RPMI7951 (cell line): ENCODE measurements at regions not wholly inside any gene's neighbourhood (a gene's known extent, or its start where the extent isn't known, plus 50 kb on each side); places are given as distances from the start of the nearest gene placed in this dataset.

Experiments used
- DNase-seq: peaks from one replicate; pipeline ENCODE4 v3.0.0-alpha.2; 2012; ENCODE audit warnings: low read depth

DNA sequence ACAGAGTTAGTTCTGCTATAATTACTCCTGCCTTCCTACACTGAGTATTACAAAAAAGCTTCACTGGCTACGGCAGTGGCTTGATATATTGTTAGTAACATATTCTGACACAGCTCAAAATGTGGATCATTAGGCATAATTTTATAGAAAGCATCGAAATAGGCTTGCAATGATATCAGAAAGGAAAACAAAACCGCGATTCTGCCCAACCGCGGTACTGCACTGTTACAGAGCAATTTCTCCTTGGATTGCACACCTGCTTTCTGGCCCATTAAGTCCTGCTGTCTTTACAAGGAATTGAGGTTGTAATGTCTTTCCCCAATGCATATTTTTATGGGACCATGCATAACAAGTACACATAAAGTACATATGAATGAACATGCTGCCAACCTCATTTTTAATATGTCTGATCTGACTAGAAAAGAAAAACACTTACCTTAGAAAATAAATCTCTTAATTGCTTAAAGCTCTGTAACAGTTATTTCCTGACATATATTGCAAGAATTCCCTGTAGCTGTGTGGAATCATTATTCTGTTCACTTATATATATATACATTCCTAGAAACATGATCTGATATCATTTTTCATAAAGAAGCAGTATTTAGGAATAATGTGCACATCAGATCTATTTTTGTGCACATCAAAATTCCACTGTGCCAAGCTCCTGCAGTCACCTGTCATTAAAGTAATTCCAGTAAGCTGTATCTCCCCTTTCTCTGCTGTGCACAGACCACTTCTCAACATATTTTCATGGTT, 763.9 kb downstream of the HACE1 start:
- no peak for DNase-seq

DNA sequence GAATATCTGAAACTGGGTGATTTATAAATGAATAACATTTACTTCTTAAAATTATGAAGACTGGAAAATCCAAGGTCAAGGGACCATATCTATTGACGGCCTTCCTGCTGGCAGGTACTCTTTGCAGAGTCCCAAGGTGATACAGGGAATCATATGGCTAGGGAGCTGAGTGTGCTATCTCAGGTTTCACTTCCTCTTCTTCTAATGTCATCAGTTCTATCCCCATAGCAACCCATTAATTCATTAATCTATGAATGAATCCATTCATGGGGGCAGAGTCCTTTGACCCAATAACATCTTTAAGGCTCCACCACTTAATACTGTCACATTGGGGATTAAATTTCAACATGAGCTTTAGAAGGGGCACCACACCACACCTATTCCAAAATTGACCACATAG, 772.0 kb downstream of the HACE1 start:
- DNase-seq, result no peak

DNA sequence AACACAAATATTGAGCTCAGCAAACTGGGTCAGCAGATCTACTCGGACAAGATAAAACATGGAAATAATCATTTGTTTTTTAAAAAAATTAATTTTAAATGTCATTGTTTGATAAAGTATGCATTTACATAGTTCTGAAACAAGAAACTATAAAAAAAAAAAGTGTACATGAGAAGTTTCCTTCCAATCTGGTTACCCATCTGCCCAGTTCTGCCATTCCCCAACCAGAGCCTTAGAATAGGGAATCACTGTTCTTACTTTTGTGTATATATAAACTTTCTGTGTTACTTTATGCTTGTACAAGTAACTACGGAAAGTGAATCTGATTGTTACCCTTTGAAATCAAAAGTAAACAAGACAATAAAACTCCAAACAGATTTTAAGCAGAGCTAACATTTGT, 791.4 kb downstream of the HACE1 start:
- no peak for DNase-seq

DNA sequence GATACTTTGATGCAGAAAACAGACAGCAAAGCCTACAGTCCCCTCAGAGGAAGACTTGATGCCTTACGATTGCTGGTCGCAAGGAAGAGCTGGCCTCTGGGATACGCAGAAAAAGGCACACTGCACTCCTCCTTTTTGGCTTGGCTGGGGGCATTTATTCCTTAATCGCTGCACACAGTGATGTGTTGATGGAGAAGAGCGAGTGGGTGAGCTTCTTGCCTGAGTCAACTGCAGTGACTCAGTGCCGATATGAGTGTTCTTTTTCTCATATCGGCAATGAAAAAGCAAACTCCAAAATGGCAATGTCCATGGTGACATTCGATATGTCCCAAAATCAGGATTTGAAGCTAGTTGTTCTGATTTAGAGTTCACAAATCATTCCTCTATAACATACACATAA, 794.8 kb downstream of the HACE1 start:
- no peak for DNase-seq

DNA sequence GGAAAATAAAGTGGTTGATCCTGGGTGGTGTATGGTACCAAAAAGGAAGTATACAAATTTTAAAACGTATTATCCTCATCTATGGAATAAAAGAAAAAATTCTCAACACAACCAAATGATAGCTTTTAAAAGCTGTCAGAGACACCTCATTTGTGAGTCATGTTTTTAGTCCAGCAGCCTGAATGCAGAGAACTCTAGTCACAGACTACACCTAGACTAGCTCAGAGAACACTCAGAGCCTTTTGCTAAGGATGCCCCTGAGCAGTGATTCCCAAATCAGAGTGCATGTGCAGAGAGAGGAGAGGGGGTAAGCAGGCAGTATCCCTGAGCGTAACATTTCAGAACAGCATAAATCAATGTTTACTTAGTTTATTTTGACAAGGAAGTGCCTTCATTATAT, 809.3 kb downstream of the HACE1 start:
- no peak for DNase-seq

DNA sequence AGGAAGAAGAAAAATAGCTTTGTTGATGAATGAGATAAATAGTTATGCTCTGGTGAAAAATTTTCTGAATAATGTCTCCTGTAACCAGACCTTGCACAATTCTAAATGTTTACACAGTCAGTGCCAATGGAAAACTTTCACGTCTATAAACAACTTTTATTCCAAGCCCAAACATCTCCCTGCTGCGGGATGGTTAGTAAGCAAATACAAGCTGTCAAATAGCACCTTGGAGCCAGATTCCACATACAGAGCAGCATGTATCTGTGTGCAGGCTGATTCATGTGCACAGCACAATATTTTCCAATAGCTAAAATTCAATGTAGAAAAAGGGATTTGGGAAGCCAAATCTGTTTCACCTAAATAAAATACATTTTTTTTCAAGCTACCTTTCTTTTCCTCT, 813.3 kb downstream of the HACE1 start:
- no peak for DNase-seq

DNA sequence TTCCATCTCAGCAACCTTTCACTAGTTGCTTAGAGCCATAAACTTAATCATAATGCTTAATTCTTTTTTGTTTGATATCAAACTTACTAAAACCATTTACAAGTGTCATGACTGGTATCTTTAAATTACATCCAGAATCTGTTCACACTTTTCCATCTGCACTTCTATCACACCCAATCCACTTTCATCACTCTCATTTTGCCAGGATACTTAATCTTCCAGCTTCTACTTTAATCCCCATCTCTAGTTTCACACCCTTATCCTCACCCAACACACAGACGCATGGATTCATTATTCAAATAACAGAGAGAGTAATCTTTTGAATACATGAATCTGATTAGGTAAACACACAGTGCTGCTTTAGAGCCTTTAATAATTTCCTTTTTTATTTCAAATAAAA, 828.4 kb downstream of the HACE1 start:
- no peak for DNase-seq

DNA sequence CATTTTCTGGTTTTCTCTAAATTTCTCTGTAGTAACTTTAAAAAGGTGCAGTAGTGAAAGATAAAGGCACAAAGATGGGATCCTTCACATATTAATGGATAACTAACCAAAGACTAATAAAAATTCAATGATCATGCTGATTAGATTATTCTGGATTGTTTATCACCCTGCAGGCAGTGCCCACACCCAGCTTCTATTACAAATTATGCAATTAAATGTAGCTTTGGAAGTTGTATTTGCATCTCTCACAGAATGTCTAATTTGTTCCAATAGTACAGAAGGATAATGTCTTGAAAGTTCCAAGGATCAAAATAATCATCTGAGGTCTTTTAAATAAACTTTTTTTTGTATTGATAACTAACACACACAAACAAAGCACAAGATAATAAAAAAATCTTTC, 837.6 kb downstream of the HACE1 start:
- DNase-seq, result no peak

DNA sequence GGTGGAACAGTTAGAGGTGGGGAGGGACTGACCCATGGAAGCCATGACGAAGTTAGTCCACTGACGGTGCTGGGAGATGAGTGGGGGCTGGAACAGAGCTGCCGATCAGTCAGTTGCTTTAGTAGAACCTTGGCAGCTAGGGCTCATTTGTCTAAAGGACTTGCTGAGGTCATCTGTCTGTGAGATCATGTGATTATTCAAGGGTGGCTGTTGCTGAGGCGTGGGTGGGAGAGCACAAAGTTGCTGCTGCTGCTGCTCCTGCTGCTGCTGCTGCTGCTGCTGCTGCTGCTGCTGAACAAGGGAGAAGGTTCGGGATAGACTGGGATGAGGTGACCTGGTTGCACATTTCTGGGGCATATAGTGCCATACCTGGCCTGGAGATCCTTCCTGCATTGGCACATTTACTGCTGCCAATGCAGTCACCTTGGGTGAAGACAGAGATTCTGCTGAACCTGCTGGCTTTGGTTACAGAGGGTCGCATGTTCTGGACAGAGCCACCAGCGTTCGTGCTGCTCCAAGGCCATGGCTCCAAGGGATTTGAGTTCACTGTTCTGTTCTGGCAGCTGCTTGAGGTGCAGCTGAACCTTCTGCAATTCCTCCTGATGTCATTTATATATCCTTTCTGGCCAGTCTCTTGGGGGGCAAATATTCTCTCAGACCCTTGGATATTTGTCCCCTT, 840.5 kb downstream of the HACE1 start:
- DNase-seq, result no peak

DNA sequence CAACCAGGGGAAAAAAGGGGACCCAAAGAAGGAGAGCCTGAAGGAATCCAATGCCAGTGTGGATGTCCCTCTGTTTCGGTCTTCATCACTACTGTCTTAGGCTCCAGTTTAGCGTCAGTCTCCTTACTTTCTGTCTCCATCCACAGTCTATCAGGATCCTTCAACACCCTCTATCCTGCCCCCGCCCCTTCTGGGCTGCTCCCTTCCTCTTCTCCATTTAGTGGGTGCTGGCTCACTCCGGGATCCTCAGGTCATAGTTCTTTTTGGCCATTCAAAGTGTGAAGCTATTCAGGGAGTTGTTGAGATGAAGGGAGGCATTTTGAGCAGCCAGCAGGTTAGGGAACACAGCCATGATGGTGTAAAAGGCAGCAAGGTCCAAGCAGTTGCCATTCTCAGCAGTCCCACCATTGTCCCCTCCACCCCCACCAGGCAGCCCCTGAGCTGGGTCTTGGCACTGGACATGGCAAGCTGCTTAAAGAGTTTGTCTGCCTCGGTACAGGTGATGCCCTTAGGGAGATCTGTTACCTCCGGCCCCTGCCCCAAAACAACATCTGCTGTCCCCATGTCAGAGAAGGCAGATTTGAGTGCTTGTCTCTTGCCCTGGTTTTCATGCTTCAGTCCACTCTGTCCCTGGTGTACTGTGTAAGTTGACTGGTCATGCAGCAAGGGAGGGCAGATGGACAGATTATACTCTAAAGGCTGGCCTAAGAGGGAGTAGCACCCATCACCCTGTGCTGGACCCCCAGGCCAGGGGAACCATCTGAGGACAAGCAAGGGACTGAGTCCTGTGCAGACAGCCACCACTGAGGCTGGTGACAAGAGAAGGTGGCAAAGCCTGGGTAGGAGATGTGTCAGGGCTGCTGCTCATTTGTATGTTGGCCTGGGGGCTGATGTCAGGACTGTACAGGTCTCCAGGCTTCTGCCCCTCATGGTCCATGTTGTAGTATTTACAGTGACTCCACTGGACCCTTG, 842.0 kb downstream of the HACE1 start:
- DNase-seq, result no peak

DNA sequence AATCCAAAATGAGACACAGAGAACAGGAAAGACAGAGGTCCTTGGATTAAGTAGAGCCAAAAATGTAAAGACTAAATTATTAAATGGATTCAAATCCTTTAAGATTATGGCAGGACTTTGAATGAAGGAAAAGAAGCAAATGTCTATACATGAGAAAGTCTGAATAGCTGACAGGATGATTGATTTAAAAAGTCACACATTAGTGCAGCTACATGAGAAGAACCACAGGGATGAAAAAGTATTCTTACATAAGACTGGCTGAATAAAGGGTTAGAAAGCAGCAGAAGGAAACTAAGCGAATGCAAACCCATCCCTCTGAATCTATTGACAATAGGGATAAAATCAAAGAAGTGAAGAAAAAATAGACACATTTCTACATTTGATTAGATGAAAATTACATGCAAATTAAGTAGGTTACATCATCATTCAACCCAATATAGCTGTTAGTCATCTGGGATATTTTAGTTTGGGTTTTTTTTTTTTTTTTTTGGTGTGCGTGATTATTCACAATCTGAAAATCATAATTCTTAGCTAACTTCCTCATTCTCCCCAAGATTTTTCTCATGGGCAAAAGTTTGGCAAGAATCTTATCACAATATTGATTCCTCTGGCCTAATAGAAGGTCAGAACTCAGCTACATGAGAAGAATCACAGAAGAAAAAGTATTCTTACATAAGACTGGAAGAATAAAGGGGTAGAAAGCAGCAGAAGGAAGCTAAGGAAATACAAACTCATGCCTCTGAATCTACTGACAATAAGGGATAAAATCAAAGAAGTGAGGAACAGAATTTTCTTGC, 845.4 kb downstream of the HACE1 start:
- no peak for DNase-seq

DNA sequence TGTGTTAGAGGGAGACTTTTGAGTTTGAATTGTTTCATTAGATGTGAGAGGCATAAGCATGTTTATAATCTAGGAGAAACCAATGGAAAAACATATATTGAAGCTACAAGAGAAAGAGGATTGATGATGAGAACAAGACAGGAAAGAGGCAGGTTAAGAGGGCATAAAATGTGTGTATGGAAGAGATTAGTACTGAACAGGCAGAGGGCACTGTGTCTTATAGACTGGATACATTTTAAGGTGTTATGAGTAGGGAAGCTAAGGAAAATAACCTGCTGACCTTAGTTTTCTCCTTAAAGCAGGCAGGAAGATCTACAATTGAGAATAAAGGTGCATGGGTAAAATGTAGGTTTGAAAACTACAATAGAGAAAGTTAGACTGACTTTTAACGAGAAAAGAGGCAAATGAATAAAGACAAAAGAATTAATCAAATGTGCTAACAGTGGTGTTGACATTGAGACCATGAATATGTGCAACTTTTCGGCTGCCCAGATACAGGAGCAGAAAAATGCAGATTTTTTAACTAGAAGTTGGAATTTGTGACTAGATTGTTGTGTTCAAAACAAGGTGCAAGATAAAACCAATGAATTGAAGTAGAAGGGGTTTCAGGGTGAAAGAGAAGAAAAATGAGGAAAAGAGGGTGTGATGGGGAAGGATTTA, 846.3 kb downstream of the HACE1 start:
- no peak for DNase-seq

DNA sequence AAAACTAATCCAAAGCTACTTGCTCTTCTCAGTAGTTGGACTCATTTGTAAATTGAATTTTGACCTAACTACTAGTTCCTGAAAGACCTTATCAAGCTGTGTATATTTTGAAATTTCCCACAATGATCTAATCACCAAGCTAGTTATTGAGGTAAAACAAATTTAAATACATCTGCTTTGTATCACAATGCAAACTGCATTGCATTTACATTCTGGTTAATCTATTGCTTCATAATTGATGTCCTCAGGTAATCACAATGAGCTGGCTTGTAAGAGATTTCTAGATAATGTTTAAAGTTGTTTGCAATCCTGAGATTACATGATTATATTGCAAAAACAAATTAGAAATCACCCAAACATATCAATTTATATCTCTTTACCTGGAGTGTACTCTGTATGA, 848.8 kb downstream of the HACE1 start:
- no peak for DNase-seq

DNA sequence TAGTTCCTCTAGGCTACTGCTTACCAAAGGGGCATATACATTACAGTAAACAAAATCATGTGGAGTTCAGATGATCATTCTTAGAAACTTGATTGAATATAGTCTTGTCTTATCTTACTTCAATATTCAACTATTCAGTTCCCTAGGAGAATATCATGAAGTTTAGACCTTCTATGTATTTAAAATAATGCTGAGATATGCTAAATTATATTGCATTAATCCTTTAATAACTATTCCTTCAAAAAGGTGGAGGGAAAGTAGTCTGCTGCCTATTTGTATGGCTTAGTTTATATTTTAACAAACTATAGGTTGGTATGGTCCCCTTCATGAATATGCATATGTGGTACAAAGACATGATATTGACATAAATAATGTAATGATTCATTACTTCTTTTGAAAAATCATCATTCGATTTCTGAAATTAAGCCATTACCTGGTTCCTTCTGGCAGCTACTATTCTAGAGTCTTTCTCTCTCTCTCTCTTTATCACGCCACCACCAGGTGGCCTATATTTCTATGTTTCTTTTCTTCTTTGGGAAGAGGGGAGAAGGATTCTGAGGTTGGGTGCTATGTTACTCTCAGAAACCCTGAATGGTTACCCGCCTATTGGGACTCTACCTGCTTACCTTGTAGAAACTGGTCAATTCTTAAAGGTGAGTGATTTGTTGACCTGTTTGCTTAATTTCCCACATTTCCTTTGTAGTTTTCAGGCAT, 855.8 kb downstream of the HACE1 start:
- DNase-seq, result no peak

DNA sequence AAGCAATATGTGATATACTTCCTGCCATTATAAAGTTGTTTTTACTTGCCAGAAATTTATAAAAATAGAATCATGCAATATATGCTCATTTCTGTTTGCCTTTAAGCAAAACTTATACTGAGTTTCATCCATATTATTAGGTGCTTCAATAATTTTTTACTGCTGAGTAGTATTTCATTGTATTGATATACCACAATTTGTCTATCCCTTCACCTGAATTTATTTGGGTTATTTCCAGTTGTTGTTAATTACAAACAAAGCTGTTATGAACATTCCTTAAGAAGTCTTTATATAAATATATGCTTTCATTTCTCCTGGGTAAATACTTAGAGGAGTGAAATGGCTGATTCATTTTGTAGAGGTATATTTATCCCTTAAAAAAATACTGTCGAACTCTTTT, 864.1 kb downstream of the HACE1 start:
- no peak for DNase-seq

DNA sequence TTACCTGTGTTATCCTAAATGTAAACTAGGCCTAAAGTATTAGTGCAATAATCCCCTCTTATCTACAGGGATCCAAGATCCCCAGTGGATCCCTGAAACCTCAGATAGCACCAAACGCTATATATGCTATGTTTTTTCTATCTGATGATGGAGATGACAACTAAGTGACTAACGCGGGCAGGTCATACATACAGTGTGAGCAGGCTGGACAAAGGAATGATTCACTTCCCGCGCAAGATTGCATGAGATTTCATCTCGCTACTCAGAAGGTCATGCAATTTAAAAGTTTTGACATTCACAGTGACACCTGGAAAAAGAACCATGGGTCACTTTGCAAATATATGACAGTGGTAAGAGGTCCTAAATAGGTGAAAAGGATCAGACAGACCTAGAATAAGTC, 875.9 kb downstream of the HACE1 start:
- no peak for DNase-seq

DNA sequence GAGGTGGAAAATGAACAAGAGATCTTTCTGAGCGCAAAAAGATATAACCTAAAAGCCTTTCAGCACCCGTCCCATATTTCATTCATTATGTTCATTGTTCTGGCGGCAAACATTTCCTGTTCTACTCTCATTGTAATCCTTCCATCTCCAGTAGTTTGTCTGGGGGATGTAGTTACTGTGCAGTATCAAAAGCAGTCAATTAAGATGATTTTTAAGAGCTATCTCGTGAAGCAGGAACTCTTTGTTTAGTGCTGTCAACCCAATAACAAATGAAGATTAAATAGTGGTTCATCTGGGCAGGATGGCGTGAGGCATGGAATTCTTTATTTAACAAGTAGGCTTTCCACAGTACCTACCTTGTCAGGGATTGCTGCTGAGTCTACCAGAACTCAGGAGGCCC, 876.7 kb downstream of the HACE1 start:
- DNase-seq, result no peak

DNA sequence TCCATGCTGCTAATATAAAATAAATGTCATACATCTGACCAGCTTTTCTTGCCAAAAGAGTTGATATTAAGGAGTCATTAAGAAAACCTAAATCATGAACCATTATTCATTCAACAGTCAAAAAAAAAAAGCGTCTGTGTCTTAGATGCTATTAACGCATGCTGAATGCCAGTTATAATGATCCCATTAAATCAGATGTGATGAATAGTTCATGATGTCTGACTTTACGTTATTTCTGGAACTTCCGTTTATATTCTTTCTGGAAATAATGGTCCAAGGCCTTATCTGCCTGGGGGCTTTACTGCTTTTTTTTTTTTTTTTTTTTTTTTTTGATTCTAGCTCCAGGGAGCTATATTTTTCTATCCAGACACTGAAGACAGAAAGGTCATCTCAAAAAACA, 877.1 kb downstream of the HACE1 start:
- no peak for DNase-seq

DNA sequence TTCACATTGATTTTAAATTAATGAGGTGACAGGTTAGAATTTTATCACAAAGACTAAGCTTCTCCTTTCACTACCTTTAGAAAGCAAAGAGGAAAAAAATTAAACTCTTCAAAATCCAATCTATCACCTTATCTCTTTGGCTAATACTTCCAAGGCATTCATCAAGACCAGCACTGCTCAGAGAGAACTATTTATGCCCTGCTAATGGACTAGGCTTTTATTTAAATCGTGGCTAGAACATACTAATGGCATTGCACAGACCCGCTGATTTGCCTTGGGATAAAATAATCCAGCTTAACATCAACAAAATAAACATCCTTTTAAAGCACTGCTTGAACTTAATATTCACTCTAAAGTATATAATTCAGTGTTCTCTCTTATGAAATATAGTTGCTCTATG, 880.4 kb downstream of the HACE1 start:
- no peak for DNase-seq

DNA sequence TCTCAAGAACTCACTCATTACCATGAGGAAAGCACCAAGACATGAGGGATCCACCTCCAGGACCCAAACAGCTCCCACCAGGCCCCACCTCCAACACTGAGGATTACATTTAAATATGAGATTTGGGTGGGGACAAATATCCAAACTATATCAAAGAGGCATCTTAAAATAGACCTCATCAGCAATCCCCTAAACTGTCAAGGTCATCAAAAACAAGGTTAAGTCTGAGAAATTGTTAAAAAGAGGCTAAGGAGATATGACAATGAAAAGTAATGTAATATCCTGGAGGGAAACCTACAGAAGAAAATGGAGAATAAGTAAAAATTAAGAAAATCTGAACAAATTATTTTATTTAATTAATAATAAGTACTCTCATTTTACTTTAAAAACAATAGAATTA, 922.3 kb downstream of the HACE1 start:
- no peak for DNase-seq

DNA sequence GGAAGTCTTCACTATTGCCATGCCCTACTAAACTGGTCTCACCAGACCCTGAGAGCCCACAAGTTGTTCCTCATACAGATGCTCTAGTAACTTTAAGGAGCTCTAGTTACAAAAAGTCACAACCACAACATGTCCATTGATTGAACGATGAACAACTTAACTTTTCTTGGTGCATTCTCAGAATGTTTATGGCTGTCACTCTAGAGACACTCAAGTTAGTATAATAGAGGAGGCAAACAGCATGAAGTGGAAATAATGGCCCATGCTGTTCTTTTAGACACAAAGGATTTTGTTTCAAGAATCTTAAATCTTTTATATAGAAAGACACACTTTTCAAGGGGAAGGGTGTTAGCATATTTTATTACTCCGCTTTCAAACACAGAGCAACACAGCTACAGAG, 934.4 kb downstream of the HACE1 start:
- no peak for DNase-seq
